ENCODE measurements at regions not wholly inside any gene's neighbourhood (a gene's known extent, or its start where the extent isn't known, plus 50 kb on each side); places are given as distances from the start of the nearest gene placed in this dataset.
A peak's percentile ranks its signal among the peaks of the same experiment; 100 is the strongest.

GRCh38 chr5:3288325-3288724 is 307.3 kb upstream of the IRX1 start:
- no peak for TF ChIP-seq CTCF (IDR thresholded peaks at IDR 0.05)
- no peaks in the 10 kb centered on the region for H4K20me1 ChIP-seq (ENCODE audit: insufficient read depth, low read length)

GRCh38 chr5:3287516-3287915 is 308.1 kb upstream of the IRX1 start:
- Histone ChIP-seq H3K9me3 (replicated peaks in 1 of 2; ENCODE audit: control insufficient read depth in 1 of 2, insufficient read depth in 1 of 2, low read length in 2 of 2) (peaks cover 6 to 34% of the 10 kb centered on the region in 2 donors), H3K27me3 (ENCODE audit: control insufficient read depth in 2 of 2, insufficient read depth in 2 of 2, low read length in 2 of 2) (no peaks in the 10 kb centered on the region), H4K20me1 (ENCODE audit: insufficient read depth, low read length) (no peaks in the 10 kb centered on the region), H3K9ac (ENCODE audit: insufficient read depth, low read length, poor library complexity, severe bottlenecking) (no peak overlapping the region), H3K4me1 (ENCODE audit: control insufficient read depth in 1 of 2, insufficient read depth in 2 of 2, low read length in 2 of 2) (no peaks in the 10 kb centered on the region), H2AFZ (ENCODE audit: insufficient read depth, low read depth, low read length, poor library complexity, severe bottlenecking) (no peak overlapping the region), H3K36me3 (replicated peaks in 1 of 2; ENCODE audit: control insufficient read depth in 1 of 2, insufficient read depth in 2 of 2, low read length in 2 of 2) (no peaks in the 10 kb centered on the region), H3K79me2 (ENCODE audit: insufficient read depth, low read length) (no peaks in the 10 kb centered on the region), H3K4me3 (replicated peaks in 1 of 3; ENCODE audit: low read depth in 2 of 3, low read length in 3 of 3) (no peak overlapping the region), H3K4me2 (replicated peaks; ENCODE audit: extremely low read depth, low read length, poor library complexity, severe bottlenecking) (no peak overlapping the region), H3K27ac (ENCODE audit: low read depth in 1 of 2, low read length in 2 of 2) (no peak overlapping the region)
- Mint-ChIP-seq H3K4me3 (no peak overlapping the region), H3K27ac (no peak overlapping the region), H3K36me3 (no peaks in the 10 kb centered on the region), H3K4me1 (no peaks in the 10 kb centered on the region), H3K27me3 (ENCODE audit: low read depth in 3 of 3) (no peaks in the 10 kb centered on the region), H3K9me3 (peaks cover 9 to 31% (median 12%) of the 10 kb centered on the region in 7 donors)
- TF ChIP-seq CTCF (IDR thresholded peaks at IDR 0.05): no peak
- DNase-seq: no peak
- 72% methylated on average over 7 of the region's 9 CpGs for WGBS (ENCODE audit: insufficient coverage)
- intact Hi-C loops (cut with micrococcal nuclease): no loop called here

More at GRCh38 chr5:3288325-3288724, 307.3 kb upstream of the IRX1 start:
- H3K4me2 ChIP-seq (replicated peaks; ENCODE audit: extremely low read depth, low read length, poor library complexity, severe bottlenecking): no peak overlapping the region
- H3K9ac ChIP-seq (ENCODE audit: insufficient read depth, low read length, poor library complexity, severe bottlenecking): no peak overlapping the region
- intact Hi-C loops (cut with micrococcal nuclease): no loop called here
- no peaks in the 10 kb centered on the region for H3K27me3 Mint-ChIP-seq (ENCODE audit: low read depth in 3 of 3)
- no peaks in the 10 kb centered on the region for H3K27me3 ChIP-seq (ENCODE audit: control insufficient read depth in 2 of 2, insufficient read depth in 2 of 2, low read length in 2 of 2)
- H3K36me3 Mint-ChIP-seq: no peaks in the 10 kb centered on the region
- H2AFZ ChIP-seq (ENCODE audit: insufficient read depth, low read depth, low read length, poor library complexity, severe bottlenecking): no peak overlapping the region
- H3K27ac Mint-ChIP-seq: peak overlapping the region in 1 of 7 donors; percentile 50
- peaks cover 4 to 29% (median 7%) of the 10 kb centered on the region in 7 donors for H3K9me3 Mint-ChIP-seq
- no peak overlapping the region for H3K4me3 ChIP-seq (replicated peaks in 1 of 3; ENCODE audit: low read depth in 2 of 3, low read length in 3 of 3)
- H3K4me3 Mint-ChIP-seq: no peak overlapping the region
- WGBS (ENCODE audit: insufficient coverage): 95% methylated on average over 10 of the region's 18 CpGs
- DNase-seq: no peak
- no peaks in the 10 kb centered on the region for H3K36me3 ChIP-seq (replicated peaks in 1 of 2; ENCODE audit: control insufficient read depth in 1 of 2, insufficient read depth in 2 of 2, low read length in 2 of 2)
- H3K4me1 ChIP-seq (ENCODE audit: control insufficient read depth in 1 of 2, insufficient read depth in 2 of 2, low read length in 2 of 2): no peaks in the 10 kb centered on the region
- no peaks in the 10 kb centered on the region for H3K79me2 ChIP-seq (ENCODE audit: insufficient read depth, low read length)
- no peaks in the 10 kb centered on the region for H3K4me1 Mint-ChIP-seq
- H3K9me3 ChIP-seq (replicated peaks in 1 of 2; ENCODE audit: control insufficient read depth in 1 of 2, insufficient read depth in 1 of 2, low read length in 2 of 2): peaks cover 0 to 32% of the 10 kb centered on the region in 2 donors
- no peak overlapping the region for H3K27ac ChIP-seq (ENCODE audit: low read depth in 1 of 2, low read length in 2 of 2)
